ENCODE measurements at regions not wholly inside any gene's neighbourhood (a gene's known extent, or its start where the extent isn't known, plus 50 kb on each side); places are given as distances from the start of the nearest gene placed in this dataset.

GRCh38 chr1:82246050-82246449 is 445.3 kb downstream of the ADGRL2 start:
- no peak overlapping the region for H3K4me3 ChIP-seq (ENCODE audit: insufficient read depth, low read depth, low read length)
- no peaks in the 10 kb centered on the region for H3K36me3 ChIP-seq (ENCODE audit: control insufficient read depth, insufficient read depth, low read length)
- H2AFZ ChIP-seq (replicated peaks; ENCODE audit: low read length, poor library complexity) = no peak overlapping the region
- no CpG with 5 or more reads among the region's 3 CpGs for WGBS, 2 experiments (ENCODE audit: extremely low coverage in 2 of 2, insufficient read length in 1 of 2)
- ChIA-PET POLR2A (ENCODE audit: unreplicated experiment) (no interaction called here), CTCF (no interaction called here)
- in situ Hi-C loops (cut with MboI; ENCODE audit: low sequenced_read_pairs) = no loop called here
- H3K4me1 ChIP-seq (ENCODE audit: control insufficient read depth, insufficient read depth, low read length) = no peaks in the 10 kb centered on the region
- intact Hi-C loops (cut with micrococcal nuclease) = no loop called here
- H3K9me1 ChIP-seq (ENCODE audit: insufficient read depth, low read length) = no peaks in the 10 kb centered on the region
- no peak overlapping the region for H2AK5ac ChIP-seq (ENCODE audit: low read depth, low read length)
- H3K27me3 ChIP-seq (ENCODE audit: control insufficient read depth, insufficient read depth, low read length) = no peaks in the 10 kb centered on the region
- no peak overlapping the region for H3K27ac ChIP-seq (ENCODE audit: insufficient read depth, low read length)
- no peak overlapping the region for H2BK5ac ChIP-seq (ENCODE audit: low read depth, low read length, poor library complexity, severe bottlenecking)
- H2BK120ac ChIP-seq (ENCODE audit: low read depth, low read length) = no peak overlapping the region
- H2BK20ac ChIP-seq (ENCODE audit: low read depth, low read length) = no peak overlapping the region
- BruUV-seq (replicated peaks) = no TSS peak
- H4K5ac ChIP-seq (ENCODE audit: low read depth, low read length) = no peak overlapping the region
- no peak for ATAC-seq (ENCODE audit: low read depth)
- H3K4me2 ChIP-seq (ENCODE audit: low read depth, low read length) = no peak overlapping the region
- peaks cover 2% of the 10 kb centered on the region; the same call in 1 of the 2 replicates for H3K9me3 ChIP-seq (ENCODE audit: control insufficient read depth, insufficient read depth, low read length)
- H2BK15ac ChIP-seq (ENCODE audit: low read depth, low read length) = no peak overlapping the region
- H4K20me1 ChIP-seq (ENCODE audit: insufficient read depth, low read length) = no peaks in the 10 kb centered on the region
- no peak overlapping the region for H3K14ac ChIP-seq (replicated peaks; ENCODE audit: low read depth, low read length)
- no peak overlapping the region for H4K8ac ChIP-seq (ENCODE audit: low read depth in 2 of 2, low read length in 2 of 2)
- H3K79me1 ChIP-seq (ENCODE audit: low read depth in 1 of 2, low read length in 2 of 2) = no peaks in the 10 kb centered on the region
- no peak overlapping the region for H3K56ac ChIP-seq (ENCODE audit: extremely low read depth, insufficient read depth, low read length)
- no peak overlapping the region for H3K18ac ChIP-seq (ENCODE audit: low read depth, low read length)
- H3K23ac ChIP-seq (ENCODE audit: low read depth, low read length) = no peak overlapping the region
- no peak for DNase-seq
- H4K91ac ChIP-seq (ENCODE audit: insufficient read depth, low read depth, low read length) = no peak overlapping the region
- no peak overlapping the region for H2AK9ac ChIP-seq (replicated peaks; ENCODE audit: low read depth, low read length, poor library complexity)
- dilution Hi-C loops (cut with HindIII; ENCODE audit: low sequenced_read_pairs, unreplicated experiment) = no loop called here
- no peak overlapping the region for H3K9ac ChIP-seq (ENCODE audit: low read depth, low read length)
- no peak overlapping the region for H3K4ac ChIP-seq (ENCODE audit: low read depth, low read length)
- TF ChIP-seq BHLHE40 (IDR thresholded peaks at IDR 0.05; ENCODE audit: low read depth, low read length) (no peak), MAZ (IDR thresholded peaks at IDR 0.05; ENCODE audit: borderline replicate concordance, low read depth, low read length) (no peak), RFX5 (IDR thresholded peaks at IDR 0.05; ENCODE audit: low read depth, low read length) (no peak), USF2 (IDR thresholded peaks at IDR 0.05; ENCODE audit: low read depth, low read length) (no peak), RCOR1 (IDR thresholded peaks at IDR 0.05; ENCODE audit: insufficient replicate concordance, low read length) (no peak), FOS (IDR thresholded peaks at IDR 0.05; ENCODE audit: low read depth, low read length) (no peak), CEBPB (IDR thresholded peaks at IDR 0.05; ENCODE audit: low read depth, low read length) (no peak), CHD1 (IDR thresholded peaks at IDR 0.05; ENCODE audit: low read depth, low read length) (no peak), SMC3 (IDR thresholded peaks at IDR 0.05; ENCODE audit: low read depth, low read length) (no peak), NFE2L2 (IDR thresholded peaks at IDR 0.05; ENCODE audit: low read depth, low read length) (no peak), POLR2A (IDR thresholded peaks at IDR 0.05; ENCODE audit: low read depth, low read length) (no peak), RAD21 (IDR thresholded peaks at IDR 0.05; ENCODE audit: low read length) (no peak), MXI1 (IDR thresholded peaks at IDR 0.05; ENCODE audit: borderline replicate concordance, low read depth, low read length) (no peak), ELK1 (IDR thresholded peaks at IDR 0.05; ENCODE audit: borderline replicate concordance, low read depth, low read length) (no peak), MAFK (IDR thresholded peaks at IDR 0.05; ENCODE audit: low read depth, low read length) (no peak)
- TF ChIP-seq, protein P1, sequence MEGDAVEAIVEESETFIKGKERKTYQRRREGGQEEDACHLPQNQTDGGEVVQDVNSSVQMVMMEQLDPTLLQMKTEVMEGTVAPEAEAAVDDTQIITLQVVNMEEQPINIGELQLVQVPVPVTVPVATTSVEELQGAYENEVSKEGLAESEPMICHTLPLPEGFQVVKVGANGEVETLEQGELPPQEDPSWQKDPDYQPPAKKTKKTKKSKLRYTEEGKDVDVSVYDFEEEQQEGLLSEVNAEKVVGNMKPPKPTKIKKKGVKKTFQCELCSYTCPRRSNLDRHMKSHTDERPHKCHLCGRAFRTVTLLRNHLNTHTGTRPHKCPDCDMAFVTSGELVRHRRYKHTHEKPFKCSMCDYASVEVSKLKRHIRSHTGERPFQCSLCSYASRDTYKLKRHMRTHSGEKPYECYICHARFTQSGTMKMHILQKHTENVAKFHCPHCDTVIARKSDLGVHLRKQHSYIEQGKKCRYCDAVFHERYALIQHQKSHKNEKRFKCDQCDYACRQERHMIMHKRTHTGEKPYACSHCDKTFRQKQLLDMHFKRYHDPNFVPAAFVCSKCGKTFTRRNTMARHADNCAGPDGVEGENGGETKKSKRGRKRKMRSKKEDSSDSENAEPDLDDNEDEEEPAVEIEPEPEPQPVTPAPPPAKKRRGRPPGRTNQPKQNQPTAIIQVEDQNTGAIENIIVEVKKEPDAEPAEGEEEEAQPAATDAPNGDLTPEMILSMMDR (conservative IDR thresholded peaks at IDR 0.05; ENCODE audit: low read depth, low read length) = no peak
